ENCODE measurements at regions not wholly inside any gene's neighbourhood (a gene's known extent, or its start where the extent isn't known, plus 50 kb on each side); places are given as distances from the start of the nearest gene placed in this dataset.
"Not testable (repeated sequence)": the region's sequence is repeated elsewhere in the genome, so short reads cannot be mapped to it uniquely, and the experiment has no call there.

DNA sequence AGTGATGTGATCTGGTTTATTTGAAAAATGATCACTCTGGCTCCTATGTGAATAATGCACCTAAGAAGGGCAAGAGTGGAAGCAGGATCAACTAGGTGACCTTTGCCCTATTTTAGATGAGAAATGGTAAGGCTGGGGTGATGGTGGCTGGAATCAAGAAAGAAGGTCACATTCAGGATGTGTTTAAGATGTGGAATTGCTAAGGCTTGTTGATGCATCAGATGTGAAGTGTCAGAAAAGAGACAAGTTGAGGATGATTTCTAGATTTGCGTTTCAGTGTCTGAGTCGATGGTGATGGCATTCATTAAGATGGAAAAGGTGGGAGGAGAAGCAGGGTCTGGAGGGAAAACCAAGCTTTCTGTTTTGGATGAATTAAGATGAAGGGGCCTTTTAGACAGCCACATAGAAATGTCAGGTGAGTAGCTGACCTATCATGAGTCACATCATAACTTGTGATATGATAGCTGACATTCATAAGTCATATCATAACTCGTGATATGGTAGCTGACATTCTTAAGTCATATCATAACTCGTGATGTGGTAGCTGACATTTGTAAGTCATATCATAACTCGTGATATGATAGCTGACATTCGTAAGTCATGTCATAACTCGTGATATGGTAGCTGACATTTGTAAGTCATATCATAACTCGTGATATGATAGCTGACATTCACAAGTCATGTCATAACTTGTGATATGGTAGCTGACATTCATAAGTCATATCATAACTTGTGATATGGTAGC lies 101.2 kb upstream of the SEC11C start:
- DNase-seq (ENCODE audit: extremely low read depth in 1 of 2, low read depth in 1 of 2) = no peak

DNA sequence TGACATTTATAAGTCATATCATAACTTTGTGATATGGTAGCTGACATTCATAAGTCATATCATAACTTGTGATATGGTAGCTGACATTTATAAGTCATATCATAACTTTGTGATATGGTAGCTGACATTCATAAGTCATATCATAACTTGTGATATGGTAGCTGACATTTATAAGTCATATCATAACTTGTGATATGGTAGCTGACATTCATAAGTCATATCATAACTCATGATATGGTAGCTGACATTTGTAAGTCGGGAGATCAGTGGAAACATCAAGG lies 100.7 kb upstream of the SEC11C start:
- not testable (repeated sequence) for DNase-seq (ENCODE audit: extremely low read depth in 1 of 2, low read depth in 1 of 2)

GRCh38 chr18:59039449-59039848 lies 100.2 kb upstream of the SEC11C start:
- DNase-seq (ENCODE audit: extremely low read depth in 1 of 2, low read depth in 1 of 2) = no peak

- no peak for DNase-seq (ENCODE audit: extremely low read depth in 1 of 2, low read depth in 1 of 2)
Observed at GRCh38 chr18:59040770-59041148, 98.9 kb upstream of the SEC11C start.

DNA sequence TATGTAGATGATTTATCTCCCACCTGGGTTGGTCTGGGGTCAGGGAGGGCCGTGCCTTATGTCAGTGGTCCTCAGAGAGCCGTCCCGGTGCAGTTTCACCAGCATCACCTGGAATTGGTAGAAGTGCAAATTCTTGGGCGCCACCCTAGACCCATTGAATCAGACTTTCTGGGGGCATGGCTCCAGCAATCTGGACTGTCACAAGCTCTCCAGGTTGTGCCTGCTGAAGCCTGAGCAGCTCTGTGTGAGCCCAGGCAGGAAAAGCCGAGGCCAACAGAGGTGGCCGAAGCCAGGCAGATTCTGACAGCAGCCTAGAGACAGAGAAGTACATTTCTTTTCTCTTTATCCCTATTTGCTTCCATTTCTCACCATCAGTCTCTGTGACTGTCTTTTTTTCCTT lies 98.4 kb upstream of the SEC11C start:
- DNase-seq (ENCODE audit: extremely low read depth in 1 of 2, low read depth in 1 of 2) = no peak

GRCh38 chr18:59041819-59042815 lies 97.6 kb upstream of the SEC11C start:
- no peak for DNase-seq (ENCODE audit: extremely low read depth in 1 of 2, low read depth in 1 of 2)

- DNase-seq (ENCODE audit: extremely low read depth in 1 of 2, low read depth in 1 of 2) = no peak
Observed at GRCh38 chr18:59044855-59045254, 94.8 kb upstream of the SEC11C start.

DNA sequence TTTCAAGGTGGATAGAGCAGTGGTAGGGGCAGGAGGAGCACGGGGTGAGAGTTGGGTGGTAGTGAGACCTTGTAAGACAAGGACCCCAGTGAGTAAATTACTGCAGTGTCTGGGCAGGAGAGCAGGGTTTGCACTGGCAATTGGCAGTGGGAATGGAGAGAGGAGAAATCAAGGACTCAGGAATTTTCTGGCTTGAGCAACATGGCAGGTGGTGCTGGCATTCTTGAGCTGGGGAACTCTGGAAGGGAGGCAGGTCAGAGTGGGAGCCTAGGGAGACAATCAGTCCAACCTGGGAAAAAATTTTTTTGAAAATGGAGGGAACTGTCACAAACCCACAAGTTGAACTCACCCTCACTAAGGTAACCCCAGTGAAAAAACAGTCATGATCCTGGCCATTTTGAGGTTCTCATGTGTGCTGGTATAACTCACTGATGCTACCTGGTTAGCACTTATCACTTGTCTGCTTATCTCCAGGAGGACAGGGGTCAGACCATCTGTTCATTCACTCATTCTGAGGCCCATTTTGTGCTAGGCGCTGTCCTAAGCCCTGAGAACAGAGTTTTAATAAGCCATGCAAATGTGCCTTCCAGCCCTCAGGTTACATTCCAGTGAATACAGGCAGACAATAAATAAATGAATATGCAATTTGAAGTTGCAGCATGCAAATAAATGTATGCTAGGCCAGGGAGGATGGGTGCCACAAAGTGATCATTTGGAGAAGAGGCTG lies 92.2 kb upstream of the SEC11C start:
- no peak for DNase-seq (ENCODE audit: extremely low read depth in 1 of 2, low read depth in 1 of 2)

GRCh38 chr18:59048048-59048363 lies 91.7 kb upstream of the SEC11C start:
- DNase-seq (ENCODE audit: extremely low read depth in 1 of 2, low read depth in 1 of 2) = no peak

- DNase-seq (ENCODE audit: extremely low read depth in 1 of 2, low read depth in 1 of 2) = no peak
Observed at GRCh38 chr18:59048378-59048777, 91.3 kb upstream of the SEC11C start.

- no peak for DNase-seq (ENCODE audit: extremely low read depth in 1 of 2, low read depth in 1 of 2)
Observed at GRCh38 chr18:59049721-59050660, 89.7 kb upstream of the SEC11C start.

DNA sequence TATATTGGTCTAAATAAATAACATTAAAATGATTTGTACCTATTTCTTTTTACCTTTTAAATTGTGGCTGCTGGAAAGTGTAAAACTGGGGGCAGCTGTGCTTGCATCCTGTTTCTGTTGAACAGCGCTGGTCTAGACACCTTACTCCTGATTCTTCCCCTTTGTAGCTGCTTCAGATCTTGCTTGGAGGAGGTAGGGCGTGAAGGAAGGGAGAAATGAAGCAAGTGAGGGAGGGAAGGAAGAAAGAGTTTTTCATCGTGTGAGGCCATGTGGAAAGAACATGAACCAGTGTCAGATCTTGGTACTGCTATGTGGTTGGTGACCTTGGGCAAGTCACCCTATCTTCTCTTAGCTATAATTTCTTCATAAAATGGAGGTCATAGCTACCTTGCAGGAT lies 89.0 kb upstream of the SEC11C start:
- no peak for DNase-seq (ENCODE audit: extremely low read depth in 1 of 2, low read depth in 1 of 2)

DNA sequence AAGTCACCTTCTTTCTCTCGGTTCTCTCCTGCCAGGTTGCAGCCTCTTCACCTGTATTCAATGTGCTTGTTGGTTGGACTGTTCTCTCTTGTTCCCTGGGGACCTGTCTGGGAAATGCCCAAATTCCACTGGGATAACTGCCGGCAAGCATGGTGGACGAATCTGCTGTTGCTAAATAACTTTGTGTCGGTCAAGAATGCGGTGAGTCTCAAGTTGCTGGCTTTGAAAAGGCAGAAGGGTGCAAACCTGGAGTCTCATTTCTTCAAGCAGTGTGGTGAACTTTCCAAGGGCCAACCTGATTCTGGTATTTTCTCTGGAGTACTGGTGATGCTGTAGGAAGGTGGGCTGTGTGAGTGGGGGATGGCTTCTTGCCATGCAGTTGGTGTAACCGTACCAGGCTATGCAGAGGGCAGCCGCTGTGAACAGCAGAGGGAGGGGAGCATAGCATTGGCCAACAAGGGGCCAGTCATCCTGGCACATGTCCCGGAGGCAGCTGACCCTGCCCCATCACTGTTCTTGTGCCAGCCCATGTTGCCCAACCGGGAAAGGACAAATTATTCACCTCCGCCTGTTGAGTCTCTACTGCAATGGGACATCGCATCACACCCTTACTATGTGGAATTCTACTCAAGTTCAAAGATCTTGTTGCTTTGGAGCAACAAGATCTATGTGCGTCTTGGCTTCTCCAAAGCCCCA lies 88.1 kb upstream of the SEC11C start:
- no peak for DNase-seq (ENCODE audit: extremely low read depth in 1 of 2, low read depth in 1 of 2)

GRCh38 chr18:59052965-59053820 lies 86.5 kb upstream of the SEC11C start:
- no peak for DNase-seq (ENCODE audit: extremely low read depth in 1 of 2, low read depth in 1 of 2)

DNA sequence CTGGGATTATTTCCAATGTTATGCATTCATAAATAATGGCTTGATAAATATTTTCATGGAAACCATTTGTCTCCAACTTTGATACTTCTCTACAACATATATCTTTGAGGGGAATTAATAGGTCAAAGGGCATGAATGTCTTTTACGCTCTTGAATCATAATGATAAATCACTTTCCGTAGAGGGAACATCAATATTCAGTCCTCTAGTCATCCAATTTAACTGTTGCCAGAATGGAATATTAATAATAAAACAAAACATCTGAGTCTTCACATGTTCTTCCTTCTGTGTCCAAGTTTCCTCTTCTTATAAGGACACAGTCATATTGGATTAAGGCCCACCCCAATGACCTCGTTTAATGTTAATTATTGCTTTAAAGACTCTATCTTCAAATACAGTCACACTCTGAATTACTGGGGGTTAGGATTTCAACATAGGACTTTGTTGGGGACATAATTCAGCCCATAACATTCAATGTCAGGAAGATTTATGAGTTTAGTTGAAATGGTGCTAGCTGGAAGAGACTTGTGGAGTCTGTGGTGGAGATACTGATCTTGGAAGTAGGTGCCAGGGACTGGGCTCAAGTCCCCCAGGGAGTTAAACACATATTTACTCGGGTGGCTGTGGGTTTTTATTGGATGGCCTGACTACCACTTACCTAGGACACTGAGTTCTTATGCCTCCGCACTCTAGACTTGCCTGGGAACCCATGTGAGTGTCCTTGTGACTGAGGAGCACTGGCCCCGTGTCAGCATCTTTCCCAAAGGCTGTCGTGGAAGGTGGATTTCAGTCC lies 85.0 kb upstream of the SEC11C start:
- no peak for DNase-seq (ENCODE audit: extremely low read depth in 1 of 2, low read depth in 1 of 2)

DNA sequence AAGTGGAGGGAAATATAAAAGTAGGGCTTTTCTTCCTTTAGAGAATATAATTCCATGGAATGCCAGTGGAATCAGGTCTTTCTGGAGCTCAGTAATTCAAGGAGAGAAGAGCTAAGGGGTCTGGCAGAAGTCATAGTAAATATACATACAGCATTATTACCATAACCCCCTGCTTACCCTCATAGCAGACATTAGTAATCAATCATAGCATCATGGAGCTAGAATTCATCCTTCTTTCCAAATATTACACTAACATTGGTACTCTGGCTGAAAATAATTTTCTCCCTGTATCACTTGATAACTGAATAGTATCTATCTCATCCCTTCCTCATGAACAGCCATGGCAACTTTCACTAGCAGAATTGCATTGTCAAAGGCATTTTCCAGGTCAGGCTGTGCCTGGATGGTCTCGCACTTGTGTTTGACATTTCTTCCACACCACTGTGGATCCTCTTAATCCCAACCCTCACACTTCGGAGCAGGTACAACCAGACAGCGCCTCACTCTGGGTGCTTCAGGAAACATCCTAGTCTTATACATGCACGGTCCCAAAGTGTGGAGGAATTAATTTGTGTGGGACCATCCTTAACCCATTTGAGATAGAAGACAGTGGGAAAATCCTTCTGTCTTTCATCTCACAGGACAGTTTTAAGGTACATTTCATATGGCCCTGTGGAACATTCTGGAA lies 84.2 kb upstream of the SEC11C start:
- DNase-seq (ENCODE audit: extremely low read depth in 1 of 2, low read depth in 1 of 2) = no peak

- DNase-seq (ENCODE audit: extremely low read depth in 1 of 2, low read depth in 1 of 2) = no peak
Observed at GRCh38 chr18:59056706-59057492, 82.8 kb upstream of the SEC11C start.
